COLO668 (cell line): ENCODE measurements at regions not wholly inside any gene's neighbourhood (a gene's known extent, or its start where the extent isn't known, plus 50 kb on each side); places are given as distances from the start of the nearest gene placed in this dataset.

Experiments
- DNase-seq: peaks from one replicate; lab custom pipeline; 2025; ENCODE audit not compliant: unreplicated experiment; lab: John Stamatoyannopoulos, UW

DNA sequence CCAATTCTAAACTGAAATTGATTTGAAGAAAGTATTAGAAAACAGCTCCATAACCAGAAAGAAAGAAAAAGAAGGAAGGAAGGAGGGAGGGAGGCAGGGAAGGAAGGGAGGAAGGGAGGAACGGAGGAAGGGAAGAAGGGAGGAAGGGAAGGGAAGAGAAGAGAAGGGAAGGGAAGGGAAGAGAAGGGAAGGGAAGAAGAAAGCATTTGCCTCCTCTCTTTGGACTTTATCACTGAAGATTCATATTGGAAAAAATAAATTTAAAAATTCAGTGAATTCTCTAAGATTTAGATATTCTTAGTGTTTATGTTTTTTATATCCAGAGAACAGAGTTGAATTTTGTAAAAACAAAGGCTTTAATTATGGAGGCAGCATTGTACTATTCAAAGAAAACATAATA is 68.5 kb upstream of the NXT1 start:
- no peak for DNase-seq

- DNase-seq = no peak
Observed at GRCh38 chr20:23279836-23280235, 70.8 kb upstream of the NXT1 start.

DNA sequence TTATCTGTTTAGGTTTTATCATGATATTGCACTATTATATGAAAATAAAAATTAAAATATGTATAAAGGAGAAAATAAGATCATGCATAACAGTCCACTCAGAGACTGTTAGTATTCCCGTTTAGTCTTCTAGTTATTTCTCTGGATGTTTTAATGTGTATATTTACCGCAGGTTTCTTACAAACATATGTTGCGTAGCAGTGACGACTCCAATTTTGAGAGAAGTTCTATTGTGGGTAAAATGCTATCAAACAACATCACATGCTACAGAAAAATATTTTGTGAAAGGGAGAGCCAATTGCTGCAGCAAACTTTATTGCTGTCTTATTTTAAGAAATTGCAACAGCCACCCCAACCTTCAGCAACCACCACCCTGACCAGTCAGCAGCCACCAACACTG is 72.4 kb upstream of the NXT1 start:
- DNase-seq = no peak

DNA sequence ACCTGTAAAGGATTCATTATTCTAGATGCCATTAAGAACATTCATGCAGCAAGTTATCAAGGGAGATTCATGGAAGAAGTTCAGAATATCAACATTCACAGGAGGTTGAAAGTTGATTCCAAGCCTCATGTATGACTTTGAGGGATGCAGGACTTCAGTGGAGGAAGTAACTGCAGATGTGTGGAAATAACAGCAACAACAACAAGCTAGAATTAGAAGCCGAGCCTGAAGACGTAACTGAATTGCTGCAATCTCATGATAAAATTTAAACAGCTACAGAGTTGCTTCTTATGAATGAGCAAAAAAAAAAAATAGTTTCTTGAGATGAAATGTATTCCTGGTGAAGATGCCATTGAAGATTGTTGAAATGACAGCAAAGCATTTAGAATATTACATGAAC is 73.3 kb upstream of the NXT1 start:
- DNase-seq = no peak

DNA sequence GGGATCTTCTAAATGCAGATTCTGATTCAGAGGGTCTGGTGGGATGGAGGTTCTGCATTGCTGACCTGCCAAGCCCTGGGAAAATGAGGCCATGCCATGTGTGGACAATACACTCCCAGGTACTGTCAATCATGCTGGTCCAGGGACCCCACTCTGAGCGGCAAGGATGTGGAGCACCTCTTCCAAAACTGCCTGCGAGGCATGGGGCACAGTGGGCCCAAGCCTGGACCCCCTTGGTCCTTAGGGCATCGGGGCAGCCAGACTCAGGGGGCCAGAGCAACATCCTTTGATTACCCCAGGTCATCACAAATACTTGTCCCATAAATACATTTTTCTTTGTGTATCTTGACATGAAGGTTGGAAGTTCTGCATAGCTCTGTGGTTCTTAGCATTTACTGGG is 76.8 kb upstream of the NXT1 start:
- no peak for DNase-seq

GRCh38 chr20:23272176-23273029 is 78.2 kb upstream of the NXT1 start:
- DNase-seq = no peak

DNA sequence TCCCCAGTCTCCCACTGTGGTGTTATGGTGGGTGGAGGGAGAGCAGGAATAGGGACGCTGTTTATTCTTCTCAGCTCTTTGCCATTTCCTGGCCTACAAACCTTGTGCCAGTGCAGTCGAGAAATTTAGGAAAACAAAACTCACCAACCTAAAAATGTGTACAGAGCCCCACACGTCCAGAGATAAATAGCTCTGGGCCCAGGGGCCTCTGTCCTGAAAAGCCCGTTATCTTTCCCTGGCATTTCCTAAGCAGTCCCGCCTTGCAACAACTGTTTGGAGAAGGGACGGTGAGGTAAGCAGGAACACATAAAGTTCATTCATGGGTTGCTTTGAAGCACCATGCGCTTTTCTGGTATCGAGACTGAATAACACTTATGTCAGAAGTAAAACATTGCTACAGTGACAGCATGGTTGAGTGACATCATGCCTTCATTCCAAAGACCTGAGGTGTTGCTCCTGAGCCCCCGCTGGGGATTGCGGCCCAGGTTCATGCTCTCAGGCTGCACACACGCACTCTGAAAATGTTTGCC is 80.1 kb upstream of the NXT1 start:
- DNase-seq = no peak

DNA sequence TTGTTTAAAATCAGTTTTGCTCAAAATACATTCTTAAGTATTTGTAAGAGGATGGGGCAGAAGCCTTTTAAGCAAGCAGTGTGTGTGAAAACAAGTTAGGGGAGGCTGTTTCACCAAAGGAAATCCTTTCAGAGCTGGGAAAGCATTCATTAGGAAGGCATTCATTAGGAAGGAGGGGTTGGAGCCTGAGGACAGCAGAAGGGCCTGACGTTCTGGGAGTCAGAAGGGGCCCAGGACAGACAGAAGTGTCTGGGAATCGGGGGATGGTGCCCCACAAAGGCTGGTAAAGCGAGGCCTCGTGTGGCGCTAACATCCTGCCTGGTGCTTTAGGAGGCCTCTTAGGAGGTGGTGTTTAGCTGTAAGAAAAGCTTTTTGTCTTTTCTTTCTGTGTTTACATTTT is 80.6 kb upstream of the NXT1 start:
- DNase-seq = no peak

- no peak for DNase-seq
Observed at GRCh38 chr20:23268792-23269354, 81.7 kb upstream of the NXT1 start.

GRCh38 chr20:23267909-23268308 is 82.7 kb upstream of the NXT1 start:
- no peak for DNase-seq

DNA sequence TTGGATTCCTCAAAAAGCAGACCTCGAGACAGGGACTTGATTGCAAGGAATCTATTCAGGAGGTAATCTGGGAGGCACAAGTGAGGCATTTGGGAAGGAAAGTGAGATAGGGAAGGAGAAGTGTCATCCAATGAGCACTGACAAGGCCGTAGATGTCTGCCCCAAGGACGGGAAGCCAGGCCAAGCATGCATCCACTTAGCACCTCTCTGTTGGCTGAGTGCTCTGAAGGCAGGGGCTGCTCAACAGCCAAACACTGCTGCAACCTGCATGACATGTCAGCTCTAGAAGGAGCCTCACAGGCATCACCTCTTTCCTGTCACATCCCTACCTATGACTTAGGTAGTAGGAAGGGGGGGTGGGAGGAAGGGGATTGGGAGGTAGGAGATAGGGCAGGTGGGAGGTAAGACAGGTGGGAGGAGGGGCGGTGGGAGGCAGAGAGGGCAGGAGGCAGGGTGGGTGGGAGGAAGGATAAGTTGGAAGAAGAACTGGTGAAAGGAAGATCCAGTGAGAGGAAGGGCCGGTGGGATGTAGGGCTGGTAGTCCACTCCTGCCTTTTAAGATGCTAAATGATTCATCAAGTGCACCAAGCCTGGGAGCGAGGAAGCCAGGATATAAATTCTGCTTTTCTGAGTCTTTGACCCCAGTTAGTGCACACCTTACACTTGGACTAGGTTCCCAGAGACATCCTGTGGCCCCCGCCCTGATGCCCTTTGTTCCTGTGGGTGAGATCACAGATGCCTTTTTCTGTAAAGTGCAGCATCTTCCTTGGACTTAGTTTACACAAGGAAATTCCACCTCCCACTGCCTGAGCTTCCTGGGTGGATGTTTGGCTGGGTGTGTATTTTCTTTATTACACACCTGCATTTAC is 83.8 kb upstream of the NXT1 start:
- no peak for DNase-seq

GRCh38 chr20:23265226-23265625 is 85.4 kb upstream of the NXT1 start:
- DNase-seq = no peak

DNA sequence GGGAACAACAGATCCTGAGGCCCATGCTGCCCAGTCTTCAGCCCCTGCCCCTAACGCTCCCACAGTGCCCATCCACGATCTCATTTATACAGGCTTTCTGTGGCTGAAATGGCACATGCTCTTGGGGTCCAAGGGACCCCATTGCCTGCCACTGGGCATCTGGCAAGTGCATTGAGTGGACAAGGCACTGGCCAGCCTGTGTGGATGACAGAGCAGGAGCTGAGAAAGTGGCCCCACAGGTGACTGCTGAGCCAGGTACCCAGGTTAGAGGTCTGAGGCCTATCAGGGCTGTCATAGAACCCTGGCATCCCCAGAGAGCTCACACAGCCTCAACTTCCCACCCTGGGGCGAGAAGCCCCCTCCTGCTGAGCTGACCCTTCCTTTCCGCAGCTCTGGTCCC is 86.0 kb upstream of the NXT1 start:
- no peak for DNase-seq

- no peak for DNase-seq
Observed at GRCh38 chr20:23260181-23260840, 90.3 kb upstream of the NXT1 start.

DNA sequence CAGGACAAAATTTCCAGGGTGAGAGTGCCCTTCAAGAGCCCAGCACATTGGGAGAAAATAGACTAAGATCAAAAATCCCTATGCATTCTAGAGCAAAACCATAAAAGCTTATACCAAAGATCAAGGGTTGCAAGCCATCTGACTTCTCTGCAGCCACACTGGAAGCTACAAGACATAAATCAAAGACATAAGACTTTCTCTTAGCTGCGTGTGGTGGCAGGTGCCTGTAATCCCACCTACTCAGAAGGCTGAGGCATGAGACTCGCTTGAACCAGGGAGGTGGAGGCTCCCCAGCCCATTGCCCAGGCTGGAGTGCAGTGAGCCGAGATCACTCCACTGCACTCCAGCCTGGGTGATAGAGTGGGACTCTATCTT is 91.9 kb upstream of the NXT1 start:
- no peak for DNase-seq

DNA sequence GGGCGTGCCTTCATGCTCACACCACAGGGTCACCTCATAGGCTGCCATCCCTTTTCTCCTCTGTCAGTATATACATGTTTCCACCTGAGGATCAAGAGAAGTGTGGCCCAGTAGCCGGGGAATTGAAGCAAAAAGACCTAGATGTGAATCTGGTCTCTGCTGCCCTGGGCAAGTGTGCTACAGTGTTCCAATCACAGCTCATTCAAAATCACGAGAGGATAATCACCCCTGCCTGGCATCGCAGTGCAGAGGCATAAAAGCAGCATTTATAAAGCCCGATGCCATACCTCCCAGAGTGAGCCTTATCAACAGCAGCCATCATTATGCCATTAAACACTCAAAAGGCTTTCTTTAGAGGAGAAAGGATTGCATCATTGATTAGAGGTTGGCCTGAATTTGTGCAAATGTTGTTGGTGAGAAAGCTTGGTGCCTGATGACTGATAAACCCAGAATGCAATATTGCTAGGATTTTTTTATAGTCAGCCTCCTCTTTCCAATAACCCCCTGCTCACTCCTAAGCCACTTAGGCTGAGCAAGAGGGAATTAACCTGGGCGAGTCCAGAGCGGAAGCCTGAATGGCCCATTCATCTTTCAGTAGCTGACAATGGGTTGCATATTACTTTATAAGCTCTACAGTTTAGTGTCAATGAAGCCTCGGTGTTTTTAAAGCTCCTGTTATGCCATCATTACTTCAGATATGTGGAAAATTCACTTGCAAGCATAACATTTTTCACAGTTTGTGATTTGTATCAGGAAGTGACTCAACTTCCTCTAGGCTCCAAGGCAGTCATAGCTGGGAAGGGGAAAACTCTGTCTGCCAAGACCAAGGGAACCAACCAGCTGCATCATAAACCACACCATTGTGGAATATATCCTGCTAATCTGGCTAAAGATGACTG is 92.5 kb upstream of the NXT1 start:
- DNase-seq = no peak

DNA sequence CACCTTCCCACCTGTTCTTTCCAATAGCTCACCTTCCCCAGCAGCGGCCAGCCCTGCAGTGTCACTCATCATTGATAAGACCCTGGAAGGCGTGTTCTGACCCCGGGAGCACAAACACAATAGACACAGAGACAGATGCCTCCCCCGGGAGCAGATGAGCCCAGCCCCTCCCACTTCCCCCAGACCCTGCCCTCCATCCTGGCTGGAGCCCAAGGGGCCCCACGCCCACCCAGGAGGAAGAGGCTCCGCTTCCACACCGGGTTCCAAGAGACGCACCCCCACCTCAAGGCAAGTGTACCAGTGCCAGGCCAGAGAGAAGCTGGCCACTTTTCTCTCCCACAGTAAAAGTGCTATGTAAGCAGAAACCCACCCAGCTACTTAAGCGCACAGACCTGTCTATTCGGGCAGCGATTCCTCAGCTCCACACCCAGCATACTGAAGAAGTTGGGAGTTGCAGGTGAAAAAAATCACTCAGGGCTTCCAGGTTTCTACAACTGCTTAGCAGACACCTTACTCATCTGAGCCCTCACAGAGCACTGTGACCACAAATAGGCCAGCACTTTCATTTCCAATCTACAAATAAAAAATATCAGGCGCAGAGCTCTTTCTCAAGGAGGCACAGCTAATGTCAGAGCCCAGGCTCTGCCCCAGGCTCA is 93.4 kb upstream of the NXT1 start:
- DNase-seq = no peak

DNA sequence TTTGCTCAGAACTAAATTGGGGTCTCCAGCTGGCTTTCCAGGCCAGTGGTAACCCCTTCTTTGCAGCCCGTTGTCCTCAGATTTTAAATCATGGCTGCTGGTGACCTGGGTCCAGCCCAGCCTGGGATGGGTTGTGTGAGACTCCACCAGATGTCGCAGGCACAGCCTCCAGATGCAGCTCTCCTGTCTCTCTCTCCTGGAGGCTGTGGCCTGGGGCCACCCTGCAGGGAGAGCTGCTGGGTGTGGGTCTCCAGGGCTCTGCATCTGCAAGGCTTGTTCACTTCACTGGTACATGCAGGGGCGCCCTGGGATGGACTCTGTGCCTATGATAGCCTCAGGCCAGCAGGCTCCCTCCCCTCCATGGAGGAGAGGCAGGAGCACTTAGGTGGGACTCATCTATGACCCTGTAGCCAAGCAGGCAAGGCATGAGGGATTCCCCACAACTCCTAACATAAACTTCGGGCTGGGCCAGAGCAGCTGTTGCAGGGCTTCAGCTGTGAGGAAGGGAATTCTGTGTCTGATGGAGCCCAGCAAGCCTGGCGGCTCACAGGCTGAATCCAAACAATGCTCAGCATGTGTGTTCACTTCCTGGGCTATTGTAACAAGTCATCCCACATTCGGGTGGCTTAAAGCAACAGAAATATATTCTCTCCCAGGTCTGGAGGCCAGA is 94.7 kb upstream of the NXT1 start:
- no peak for DNase-seq

DNA sequence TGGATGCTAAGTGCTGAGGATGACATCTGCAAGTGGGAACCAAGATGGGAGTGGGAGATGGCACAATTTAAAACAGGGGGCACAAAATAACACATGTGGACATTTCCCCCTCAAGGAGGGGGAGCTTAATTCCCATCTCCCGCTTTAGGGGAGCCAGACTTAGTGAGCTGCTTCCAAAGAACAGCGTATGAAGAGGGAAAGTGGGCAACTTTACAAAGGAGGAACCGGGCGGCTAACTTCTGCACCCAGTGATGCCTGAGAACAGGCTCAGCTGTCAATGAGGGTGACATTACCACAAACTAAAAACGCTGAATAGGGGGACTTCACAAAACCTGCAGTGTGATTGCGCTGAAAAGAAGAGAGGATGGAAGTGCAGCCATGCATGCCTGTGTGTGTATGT is 95.5 kb upstream of the NXT1 start:
- no peak for DNase-seq
